Loucy (cell line): ENCODE measurements at regions not wholly inside any gene's neighbourhood (a gene's known extent, or its start where the extent isn't known, plus 50 kb on each side); places are given as distances from the start of the nearest gene placed in this dataset.

Experiments used
- H2AFZ ChIP-seq: fragments of 200-600 bp; sonication (generic); 2 replicates; pipeline ENCODE4 v1.6.0; 2016; ENCODE audit warnings: antibody characterized with exemption, mild to moderate bottlenecking, low read length, moderate library complexity
- H3F3A ChIP-seq: fragments of 200-600 bp; 2 replicates; pipeline ENCODE4 v1.6.0; 2016; ENCODE audit warnings: antibody characterized with exemption, low read depth, mild to moderate bottlenecking
- H3K27me3 ChIP-seq: fragments of 200-600 bp; sonication (generic); 2 replicates; pipeline ENCODE4 v1.6.1; 2014; ENCODE audit warnings: low read length, mild to moderate bottlenecking; ENCODE audit not compliant: insufficient read depth, poor library complexity, severe bottlenecking
- H3K36me3 ChIP-seq: fragments of 200-600 bp; sonication (generic); 2 replicates; pipeline ENCODE4 v1.6.1; 2016; ENCODE audit warnings: low read length; ENCODE audit not compliant: insufficient read depth
- H3K4me1 ChIP-seq: fragments of 200-600 bp; sonication (generic); 2 replicates; pipeline ENCODE4 v1.5.1; 2014; ENCODE audit warnings: low read length, mild to moderate bottlenecking; ENCODE audit not compliant: insufficient read depth, poor library complexity, severe bottlenecking
- H3K4me2 ChIP-seq: fragments of 200-600 bp; sonication (generic); 2 replicates; pipeline ENCODE4 v1.6.0; 2014; ENCODE audit warnings: antibody characterized with exemption, low read length, low read depth, mild to moderate bottlenecking; ENCODE audit not compliant: poor library complexity, severe bottlenecking
- H3K4me3 ChIP-seq: fragments of 200-600 bp; sonication (generic); 2 replicates; pipeline ENCODE4 v1.5.1; 2014; ENCODE audit warnings: low read length, mild to moderate bottlenecking, mixed read lengths; ENCODE audit not compliant: poor library complexity, severe bottlenecking
- H3K79me2 ChIP-seq: fragments of 200-600 bp; sonication (generic); 2 replicates; pipeline ENCODE4 v1.6.1; 2014; ENCODE audit warnings: low read length; ENCODE audit not compliant: insufficient read depth
- H3K9ac ChIP-seq: fragments of 200-600 bp; sonication (generic); 2 replicates; pipeline ENCODE4 v1.6.0; 2014; ENCODE audit warnings: mild to moderate bottlenecking, low read depth, low read length, moderate library complexity; ENCODE audit not compliant: poor library complexity, severe bottlenecking
- H3K9me2 ChIP-seq: fragments of 200-600 bp; sonication (generic); replicated peaks from 2 replicates; pipeline ENCODE4 v1.6.1; 2016; ENCODE audit warnings: low read depth, low read length, mixed read lengths
- H3K9me3 ChIP-seq: fragments of 200-600 bp; sonication (generic); 2 replicates; pipeline ENCODE4 v1.6.1; 2014; ENCODE audit warnings: mild to moderate bottlenecking, antibody characterized with exemption, low read length, low read depth; ENCODE audit not compliant: insufficient read depth
- H4K20me1 ChIP-seq: fragments of 200-600 bp; sonication (generic); 2 replicates; pipeline ENCODE4 v1.6.0; 2014; ENCODE audit warnings: antibody characterized with exemption, low read length, mild to moderate bottlenecking; ENCODE audit not compliant: insufficient read depth, poor library complexity, severe bottlenecking
- EZH2phosphoT487 ChIP-seq: fragments of 200-600 bp; IDR thresholded peaks from 2 replicates; pipeline ENCODE4 v1.6.1; 2018; ENCODE audit warnings: antibody characterized with exemption, mild to moderate bottlenecking, moderate library complexity, borderline replicate concordance
- TF ChIP-seq, protein P1 (sequence below): fragments of 200-600 bp; sonication (generic); conservative IDR thresholded peaks from 2 replicates; pipeline ENCODE4 v1.5.1; 2014; ENCODE audit warnings: mild to moderate bottlenecking, antibody characterized with exemption, low read length

DNA sequence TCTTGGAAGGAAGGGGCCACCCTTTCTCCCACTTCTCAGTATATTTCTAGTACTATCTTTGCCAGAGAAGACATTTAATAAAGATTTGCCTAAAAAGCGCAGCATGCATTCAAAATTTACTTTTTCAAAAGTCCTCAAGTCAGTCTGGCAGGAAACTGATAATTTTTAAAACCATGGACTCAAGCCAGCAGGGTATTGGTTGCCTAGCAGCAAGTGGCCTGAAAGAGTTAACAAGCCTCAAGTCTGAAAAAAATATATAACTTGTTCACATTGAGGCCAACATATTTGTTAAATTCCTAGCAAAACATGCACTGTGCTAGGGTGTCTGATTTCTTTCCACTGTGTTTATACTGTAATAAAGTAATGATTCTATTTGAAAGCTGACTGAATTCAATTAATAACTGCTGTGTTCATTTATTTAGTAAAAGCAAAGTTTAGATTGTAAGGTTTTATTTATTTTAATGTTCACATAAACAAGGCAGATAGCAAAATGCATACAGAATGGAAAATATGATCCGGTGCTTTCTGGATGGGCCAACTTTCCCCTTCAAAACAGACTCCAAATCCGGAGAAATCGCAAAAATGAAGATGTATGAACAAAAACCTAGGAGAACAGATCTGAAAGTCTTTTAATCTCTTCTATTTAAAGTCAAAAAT is 218.5 kb upstream of the FGF13 start:
- Histone ChIP-seq H3K4me2 (no peak overlapping the region), H3K9ac (no peak overlapping the region), H3K4me1 (no peaks in the 10 kb centered on the region), H4K20me1 (no peaks in the 10 kb centered on the region), H3K36me3 (no peaks in the 10 kb centered on the region), H3K9me2 (no peaks in the 10 kb centered on the region), H2AFZ (no peak overlapping the region), H3K27me3 (no peaks in the 10 kb centered on the region), H3F3A (no peaks in the 10 kb centered on the region), H3K79me2 (no peaks in the 10 kb centered on the region), H3K4me3 (no peak overlapping the region), H3K9me3 (no peaks in the 10 kb centered on the region)
- TF ChIP-seq, protein P1, sequence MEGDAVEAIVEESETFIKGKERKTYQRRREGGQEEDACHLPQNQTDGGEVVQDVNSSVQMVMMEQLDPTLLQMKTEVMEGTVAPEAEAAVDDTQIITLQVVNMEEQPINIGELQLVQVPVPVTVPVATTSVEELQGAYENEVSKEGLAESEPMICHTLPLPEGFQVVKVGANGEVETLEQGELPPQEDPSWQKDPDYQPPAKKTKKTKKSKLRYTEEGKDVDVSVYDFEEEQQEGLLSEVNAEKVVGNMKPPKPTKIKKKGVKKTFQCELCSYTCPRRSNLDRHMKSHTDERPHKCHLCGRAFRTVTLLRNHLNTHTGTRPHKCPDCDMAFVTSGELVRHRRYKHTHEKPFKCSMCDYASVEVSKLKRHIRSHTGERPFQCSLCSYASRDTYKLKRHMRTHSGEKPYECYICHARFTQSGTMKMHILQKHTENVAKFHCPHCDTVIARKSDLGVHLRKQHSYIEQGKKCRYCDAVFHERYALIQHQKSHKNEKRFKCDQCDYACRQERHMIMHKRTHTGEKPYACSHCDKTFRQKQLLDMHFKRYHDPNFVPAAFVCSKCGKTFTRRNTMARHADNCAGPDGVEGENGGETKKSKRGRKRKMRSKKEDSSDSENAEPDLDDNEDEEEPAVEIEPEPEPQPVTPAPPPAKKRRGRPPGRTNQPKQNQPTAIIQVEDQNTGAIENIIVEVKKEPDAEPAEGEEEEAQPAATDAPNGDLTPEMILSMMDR, result no peak
- no peak for TF ChIP-seq EZH2phosphoT487

DNA sequence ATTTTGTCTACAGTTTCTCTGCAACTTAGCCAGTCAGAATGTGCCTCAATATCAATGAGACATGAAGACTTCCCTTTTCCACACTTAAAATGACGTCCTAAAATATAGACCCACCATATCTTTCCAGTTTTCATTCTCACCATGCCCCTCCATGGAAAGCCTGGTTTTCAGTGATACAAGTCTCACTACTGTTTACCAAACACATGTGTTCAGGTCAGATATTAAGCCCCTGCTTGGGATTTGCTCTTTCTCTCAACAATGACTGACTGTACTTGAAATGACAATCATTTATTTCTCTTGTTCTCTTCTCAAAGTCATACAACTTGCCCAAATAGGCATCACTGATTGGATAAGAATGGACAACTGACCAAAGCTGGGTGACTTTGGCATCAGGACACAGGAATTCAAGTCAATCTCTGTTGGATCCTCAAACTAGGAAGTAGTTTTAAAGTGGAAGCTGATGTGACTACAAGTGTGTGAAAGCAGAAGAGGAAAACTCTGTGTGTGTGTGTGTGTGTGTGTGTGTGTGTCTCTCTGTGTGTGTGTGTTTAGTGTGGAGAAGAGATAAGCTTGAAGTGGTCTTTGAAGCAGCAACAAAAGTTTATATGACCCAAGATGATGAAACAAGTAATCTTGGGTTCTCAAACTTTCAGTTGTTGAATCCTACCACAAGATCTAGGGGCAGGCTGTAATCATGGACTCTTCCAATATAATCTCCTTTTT is 217.4 kb upstream of the FGF13 start:
- no peak overlapping the region for H2AFZ ChIP-seq
- H3F3A ChIP-seq, result no peaks in the 10 kb centered on the region
- H3K27me3 ChIP-seq, result no peaks in the 10 kb centered on the region
- H3K4me1 ChIP-seq, result no peaks in the 10 kb centered on the region
- no peaks in the 10 kb centered on the region for H3K9me3 ChIP-seq
- H3K4me2 ChIP-seq, result no peak overlapping the region
- H3K9ac ChIP-seq, result no peak overlapping the region
- H3K36me3 ChIP-seq, result no peaks in the 10 kb centered on the region
- H3K4me3 ChIP-seq, result no peak overlapping the region
- TF ChIP-seq EZH2phosphoT487, result no peak
- TF ChIP-seq, protein P1, result no peak
- H4K20me1 ChIP-seq, result no peaks in the 10 kb centered on the region
- H3K9me2 ChIP-seq, result no peaks in the 10 kb centered on the region
- no peaks in the 10 kb centered on the region for H3K79me2 ChIP-seq

DNA sequence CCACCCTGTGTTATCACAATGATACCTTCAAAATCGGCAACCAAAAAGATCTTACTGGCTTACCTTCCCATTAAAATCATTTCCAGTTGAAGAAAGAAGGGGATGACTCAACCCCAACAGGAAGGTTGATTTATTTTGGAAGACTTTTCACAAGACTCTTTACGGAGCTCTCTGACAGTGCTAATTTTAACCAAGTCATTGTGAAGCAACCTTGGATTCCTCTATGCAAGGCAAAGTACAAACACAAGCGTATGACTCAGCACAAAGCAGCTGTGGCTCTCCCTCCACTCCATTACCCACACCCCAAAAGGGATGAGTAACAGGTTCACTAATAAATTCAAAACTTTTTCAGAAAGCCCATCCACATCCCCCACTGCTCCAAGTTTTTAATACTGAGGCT is 213.8 kb upstream of the FGF13 start:
- no peak overlapping the region for H3K9ac ChIP-seq
- no peak overlapping the region for H3K4me2 ChIP-seq

More for the DNA sequence above, 213.8 kb upstream of the FGF13 start:
- no peaks in the 10 kb centered on the region for H3K27me3 ChIP-seq
- H3F3A ChIP-seq, result no peaks in the 10 kb centered on the region
- no peaks in the 10 kb centered on the region for H4K20me1 ChIP-seq
- H3K9me2 ChIP-seq, result no peaks in the 10 kb centered on the region
- no peak overlapping the region for H2AFZ ChIP-seq
- H3K4me3 ChIP-seq, result no peak overlapping the region
- no peaks in the 10 kb centered on the region for H3K9me3 ChIP-seq
- no peaks in the 10 kb centered on the region for H3K79me2 ChIP-seq
- TF ChIP-seq EZH2phosphoT487, result no peak
- TF ChIP-seq, protein P1, result no peak
- H3K4me1 ChIP-seq, result no peaks in the 10 kb centered on the region
- no peaks in the 10 kb centered on the region for H3K36me3 ChIP-seq
